ENCODE measurements at regions not wholly inside any gene's neighbourhood (a gene's known extent, or its start where the extent isn't known, plus 50 kb on each side); places are given as distances from the start of the nearest gene placed in this dataset.

DNA sequence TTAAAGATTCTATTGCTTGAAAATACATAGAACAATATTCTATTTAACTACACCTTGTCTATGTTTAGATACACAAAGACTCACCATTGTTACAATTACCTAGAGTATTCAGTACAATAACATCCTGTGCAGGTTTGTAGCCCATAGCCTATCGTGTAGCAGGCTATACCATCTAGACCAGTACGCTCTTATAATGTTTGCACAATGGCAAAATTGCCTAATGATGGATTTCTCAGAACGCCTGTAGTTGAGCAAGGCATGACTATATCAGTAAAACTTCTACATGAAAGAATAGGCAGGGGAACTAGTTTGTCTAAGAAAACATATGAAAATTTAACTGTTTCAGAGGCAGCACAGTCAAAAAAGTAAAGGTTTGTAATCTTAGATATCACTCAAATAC, 375.9 kb downstream of the DAD1 start:
- Mint-ChIP-seq H3K27ac (ENCODE audit: unreplicated experiment) (no peak overlapping the region), H3K9me3 (ENCODE audit: low read depth) (no peaks in the 10 kb centered on the region), H3K36me3 (ENCODE audit: low read depth) (peaks cover 3% of the 10 kb centered on the region), H3K4me3 (ENCODE audit: unreplicated experiment) (no peak overlapping the region), H3K4me1 (ENCODE audit: low read depth) (peaks cover 6% of the 10 kb centered on the region), H3K27me3 (ENCODE audit: low read depth) (no peaks in the 10 kb centered on the region)
- TF ChIP-seq, protein P1, sequence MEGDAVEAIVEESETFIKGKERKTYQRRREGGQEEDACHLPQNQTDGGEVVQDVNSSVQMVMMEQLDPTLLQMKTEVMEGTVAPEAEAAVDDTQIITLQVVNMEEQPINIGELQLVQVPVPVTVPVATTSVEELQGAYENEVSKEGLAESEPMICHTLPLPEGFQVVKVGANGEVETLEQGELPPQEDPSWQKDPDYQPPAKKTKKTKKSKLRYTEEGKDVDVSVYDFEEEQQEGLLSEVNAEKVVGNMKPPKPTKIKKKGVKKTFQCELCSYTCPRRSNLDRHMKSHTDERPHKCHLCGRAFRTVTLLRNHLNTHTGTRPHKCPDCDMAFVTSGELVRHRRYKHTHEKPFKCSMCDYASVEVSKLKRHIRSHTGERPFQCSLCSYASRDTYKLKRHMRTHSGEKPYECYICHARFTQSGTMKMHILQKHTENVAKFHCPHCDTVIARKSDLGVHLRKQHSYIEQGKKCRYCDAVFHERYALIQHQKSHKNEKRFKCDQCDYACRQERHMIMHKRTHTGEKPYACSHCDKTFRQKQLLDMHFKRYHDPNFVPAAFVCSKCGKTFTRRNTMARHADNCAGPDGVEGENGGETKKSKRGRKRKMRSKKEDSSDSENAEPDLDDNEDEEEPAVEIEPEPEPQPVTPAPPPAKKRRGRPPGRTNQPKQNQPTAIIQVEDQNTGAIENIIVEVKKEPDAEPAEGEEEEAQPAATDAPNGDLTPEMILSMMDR (IDR thresholded peaks at IDR 0.05), result no peak
- DNase-seq (ENCODE audit: low spot score), result no peak

DNA sequence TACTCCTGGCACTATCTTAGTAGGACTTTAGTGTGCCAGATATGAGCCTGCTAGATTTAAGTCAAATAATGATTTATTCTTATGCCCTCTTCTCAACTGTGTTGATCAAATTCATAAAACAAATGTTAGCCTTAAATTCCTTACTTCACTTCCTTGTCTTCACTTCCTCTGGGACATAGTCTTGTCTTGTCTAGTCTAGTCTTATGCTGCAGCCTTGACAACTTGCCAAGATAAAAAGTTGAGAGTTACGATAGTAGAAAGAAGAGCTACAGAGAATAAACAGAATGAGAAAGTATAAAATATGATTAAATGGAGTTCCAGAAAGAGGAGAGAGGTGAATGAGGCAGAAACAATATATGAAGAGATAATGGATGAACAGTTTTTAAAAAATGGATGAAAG, 378.1 kb downstream of the DAD1 start:
- Mint-ChIP-seq H3K27me3 (ENCODE audit: low read depth) (no peaks in the 10 kb centered on the region), H3K36me3 (ENCODE audit: low read depth) (peaks cover 3% of the 10 kb centered on the region), H3K4me3 (ENCODE audit: unreplicated experiment) (no peak overlapping the region), H3K4me1 (ENCODE audit: low read depth) (peaks cover 6% of the 10 kb centered on the region), H3K9me3 (ENCODE audit: low read depth) (no peaks in the 10 kb centered on the region), H3K27ac (ENCODE audit: unreplicated experiment) (peak overlapping the region; percentile 25)
- TF ChIP-seq, protein P1 (IDR thresholded peaks at IDR 0.05), result no peak
- DNase-seq (ENCODE audit: low spot score), result no peak

DNA sequence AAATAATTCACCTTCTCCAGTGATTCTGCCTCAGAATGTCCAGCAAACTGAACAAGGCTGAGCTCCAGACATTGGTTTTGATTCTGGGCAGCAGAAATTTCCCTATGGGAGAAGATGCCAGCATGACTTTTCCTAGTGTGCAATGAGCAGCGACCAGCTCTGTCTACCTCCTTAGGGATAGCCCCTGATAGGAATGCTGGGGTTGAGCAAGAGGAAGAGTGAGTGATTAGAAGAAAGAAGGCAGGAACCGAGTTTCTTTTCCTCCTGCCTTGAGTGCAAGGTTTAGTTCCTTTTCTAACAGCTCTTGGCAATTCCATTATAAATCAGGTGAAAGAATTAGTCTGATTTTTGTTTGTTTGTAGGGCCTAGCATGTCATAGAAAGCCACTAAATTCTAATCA, 379.0 kb downstream of the DAD1 start:
- H3K27me3 Mint-ChIP-seq (ENCODE audit: low read depth), result no peaks in the 10 kb centered on the region
- peaks cover 6% of the 10 kb centered on the region for H3K4me1 Mint-ChIP-seq (ENCODE audit: low read depth)
- H3K9me3 Mint-ChIP-seq (ENCODE audit: low read depth), result no peaks in the 10 kb centered on the region
- TF ChIP-seq, protein P1 (IDR thresholded peaks at IDR 0.05), result no peak
- DNase-seq (ENCODE audit: low spot score), result no peak
- no peak overlapping the region for H3K27ac Mint-ChIP-seq (ENCODE audit: unreplicated experiment)
- peaks cover 3% of the 10 kb centered on the region for H3K36me3 Mint-ChIP-seq (ENCODE audit: low read depth)
- no peak overlapping the region for H3K4me3 Mint-ChIP-seq (ENCODE audit: unreplicated experiment)

DNA sequence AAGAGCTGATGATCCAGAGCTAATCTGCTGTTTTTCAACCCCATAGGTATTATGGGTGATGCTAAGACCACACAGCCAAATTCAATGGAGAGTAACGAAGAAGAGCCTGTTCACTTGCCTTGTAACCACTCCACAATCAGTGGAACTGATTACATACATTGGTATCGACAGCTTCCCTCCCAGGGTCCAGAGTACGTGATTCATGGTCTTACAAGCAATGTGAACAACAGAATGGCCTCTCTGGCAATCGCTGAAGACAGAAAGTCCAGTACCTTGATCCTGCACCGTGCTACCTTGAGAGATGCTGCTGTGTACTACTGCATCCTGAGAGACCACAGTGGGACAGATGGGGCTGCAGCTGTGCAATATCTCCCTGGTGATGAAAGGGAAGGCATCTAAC, 386.0 kb downstream of the DAD1 start:
- Mint-ChIP-seq H3K4me1 (ENCODE audit: low read depth) (peaks cover 6% of the 10 kb centered on the region), H3K9me3 (ENCODE audit: low read depth) (peaks cover 4% of the 10 kb centered on the region), H3K27me3 (ENCODE audit: low read depth) (no peaks in the 10 kb centered on the region), H3K36me3 (ENCODE audit: low read depth) (peaks cover 2% of the 10 kb centered on the region), H3K4me3 (ENCODE audit: unreplicated experiment) (no peak overlapping the region), H3K27ac (ENCODE audit: unreplicated experiment) (no peak overlapping the region)
- TF ChIP-seq, protein P1 (IDR thresholded peaks at IDR 0.05), result no peak
- DNase-seq (ENCODE audit: low spot score), result no peak

DNA sequence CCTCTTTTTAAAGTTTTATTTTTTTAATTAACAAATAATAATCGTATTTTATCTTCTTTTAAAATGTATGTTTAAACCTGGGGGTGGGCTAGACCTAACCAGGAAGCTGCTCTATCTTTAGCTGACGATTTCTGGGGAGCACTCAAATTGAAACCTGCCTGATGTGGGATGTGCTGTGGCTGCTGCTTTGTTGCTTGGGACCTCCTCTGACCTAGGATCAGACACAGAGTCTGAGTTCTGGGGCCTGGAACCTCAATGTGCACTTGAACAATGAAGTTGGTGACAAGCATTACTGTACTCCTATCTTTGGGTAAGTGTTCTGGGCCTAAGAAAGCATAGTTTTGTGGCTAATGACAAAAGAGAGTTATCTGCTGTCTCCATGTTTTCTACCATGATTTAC, 386.7 kb downstream of the DAD1 start:
- Mint-ChIP-seq H3K36me3 (ENCODE audit: low read depth) (peaks cover 2% of the 10 kb centered on the region), H3K9me3 (ENCODE audit: low read depth) (peaks cover 9% of the 10 kb centered on the region), H3K27me3 (ENCODE audit: low read depth) (no peaks in the 10 kb centered on the region), H3K4me1 (ENCODE audit: low read depth) (peaks cover 6% of the 10 kb centered on the region), H3K4me3 (ENCODE audit: unreplicated experiment) (no peak overlapping the region), H3K27ac (ENCODE audit: unreplicated experiment) (no peak overlapping the region)
- TF ChIP-seq, protein P1 (IDR thresholded peaks at IDR 0.05), result no peak
- no peak for DNase-seq (ENCODE audit: low spot score)
